HepG2 (cell line): ENCODE measurements at regions not wholly inside any gene's neighbourhood (a gene's known extent, or its start where the extent isn't known, plus 50 kb on each side); places are given as distances from the start of the nearest gene placed in this dataset.

Experiments used
- ATAC-seq: fragments of 200-7000 bp; cut with Tn5 transposase; 3 replicates; pipeline ENCODE4 v1.9.1; 2020; ENCODE audit warnings: mild to moderate bottlenecking, moderate library complexity
- BruUV-seq: library from RNA; stranded (reverse); fragments of 400-500 nt; replicated peaks from 2 replicates; lab custom pipeline; 2021; lab: Mats Ljungman, UMichigan
- CTCF ChIA-PET: fragments of 300-600 bp; formaldehyde crosslinking; extraction: SDS; loops from one replicate; lab custom pipeline; 2021; ENCODE audit warnings: low total read pairs, inconsistent platforms, low intra/inter-chr PET ratio; lab: Yijun Ruan, JAX
- POLR2A ChIA-PET: fragments of 350-600 bp; sonication (Branson Sonifier 250); formaldehyde crosslinking; loops from one replicate; lab custom pipeline; 2020; ENCODE audit warnings: antibody characterized with exemption, inconsistent platforms; lab: Yijun Ruan, JAX
- DNase-seq: peaks from one replicate; pipeline ENCODE4 v3.0.0-alpha.2; 2015; ENCODE audit warnings: low spot score
- FAIRE-seq: peaks from 3 replicates; lab custom pipeline; 2011; peaks lifted over from hg19 to GRCh38; lab: Jason Lieb, UNC
- H2AFZ ChIP-seq: one replicate; pipeline ENCODE4 v1.6.1; 2011; ENCODE audit warnings: low read length, inconsistent platforms
- H3K27ac ChIP-seq: fragments of 300-600 bp; 3 replicates; pipeline ENCODE4 v1.8.0; 2011; ENCODE audit warnings: mixed run types, mild to moderate bottlenecking, mixed read lengths, low read length, inconsistent platforms; ENCODE audit not compliant: insufficient read depth; ENCODE audit errors: extremely low read length
- H3K27me3 ChIP-seq, 2 experiments: fragments of 200-600 bp in 1 of 2; 2 replicates in 1 of 2; 3 replicates in 1 of 2; pipeline versions ENCODE4 v1.6.0 to v1.8.0; 2011; ENCODE audit warnings: low read length in 2 of 2, mild to moderate bottlenecking in 2 of 2, moderate library complexity in 2 of 2, inconsistent platforms in 1 of 2; ENCODE audit not compliant: insufficient read depth in 2 of 2, control insufficient read depth in 1 of 2
- H3K36me3 ChIP-seq, 2 experiments: fragments of 200-600 bp in 1 of 2; replicated peaks in 1 of 2; 2 replicates in 1 of 2; 3 replicates in 1 of 2; pipeline versions ENCODE4 v1.5.1 to v1.8.0; 2011; ENCODE audit warnings: low read length in 2 of 2, inconsistent platforms in 1 of 2; ENCODE audit not compliant: insufficient read depth in 2 of 2, control insufficient read depth in 1 of 2
- H3K4me1 ChIP-seq: 2 replicates; pipeline ENCODE4 v1.5.1; 2012; ENCODE audit warnings: low read length, inconsistent platforms; ENCODE audit not compliant: insufficient read depth
- H3K4me2 ChIP-seq: 2 replicates; pipeline ENCODE4 v1.6.0; 2011; ENCODE audit warnings: low read depth, low read length, inconsistent platforms
- H3K4me3 ChIP-seq, 3 experiments: fragments of 200-600 bp in 1 of 3; sonication (generic), shearing (Covaris generic) in 1 of 3; replicated peaks in 1 of 3; 2 replicates each; pipeline ENCODE4 v1.5.1; 2011 to 2016; ENCODE audit warnings: low read length in 3 of 3, inconsistent platforms in 2 of 3, low read depth in 2 of 3, mild to moderate bottlenecking in 2 of 3, control low read depth in 1 of 3, mixed read lengths in 1 of 3; ENCODE audit not compliant: insufficient read depth in 1 of 3
- H3K79me2 ChIP-seq: one replicate; pipeline ENCODE4 v1.6.1; 2011; ENCODE audit warnings: low read length, inconsistent platforms; ENCODE audit not compliant: insufficient read depth
- H3K9ac ChIP-seq: 2 replicates; pipeline ENCODE4 v1.6.0; 2011; ENCODE audit warnings: mild to moderate bottlenecking, low read depth, low read length, inconsistent platforms; ENCODE audit not compliant: insufficient read depth
- H3K9me3 ChIP-seq: 2 replicates; pipeline ENCODE4 v1.5.1; 2012; ENCODE audit warnings: mild to moderate bottlenecking, low read length
- H4K20me1 ChIP-seq: 2 replicates; pipeline ENCODE4 v1.6.0; 2011; ENCODE audit warnings: inconsistent platforms, mild to moderate bottlenecking, low read length, moderate library complexity; ENCODE audit not compliant: insufficient read depth
- CCAR2 ChIP-seq: fragments of 200-400 bp; formaldehyde crosslinking; optimal IDR thresholded peaks from 2 replicates; pipeline ENCODE3; 2018; ENCODE audit warnings: low read depth, mild to moderate bottlenecking, low read length, moderate library complexity
- FOXA1 ChIP-seq, 2 experiments: fragments of 450-650 bp in 1 of 2; sonication (generic) in 1 of 2; formaldehyde crosslinking in 1 of 2; IDR thresholded peaks; 2 replicates each; pipeline versions ENCODE4 v1.4.0 to v1.6.1; 2016 to 2020; ENCODE audit warnings: missing genetic modification reagents in 1 of 2
- GATAD2A ChIP-seq: IDR thresholded peaks from 2 replicates; pipeline ENCODE4 v1.6.1; 2016
- HOMEZ ChIP-seq: IDR thresholded peaks from 2 replicates; pipeline ENCODE4 v1.6.1; 2016; ENCODE audit warnings: low read depth
- ISX ChIP-seq: sonication (generic); formaldehyde crosslinking; conservative IDR thresholded peaks from 2 replicates; pipeline ENCODE4 v1.5.0; 2020; ENCODE audit warnings: missing genetic modification reagents
- PHF5A ChIP-seq: IDR thresholded peaks from one replicate; pipeline ENCODE4 v1.6.1; 2018; ENCODE audit warnings: low read depth, missing genetic modification reagents; ENCODE audit not compliant: unreplicated experiment
- SOX5 ChIP-seq: IDR thresholded peaks from 2 replicates; pipeline ENCODE4 v1.6.1; 2016; ENCODE audit warnings: borderline replicate concordance
- TFDP1 ChIP-seq: IDR thresholded peaks from 2 replicates; pipeline ENCODE4 v1.6.1; 2016; ENCODE audit warnings: missing compliant biosample characterization, missing genetic modification reagents, borderline replicate concordance
- TSC22D2 ChIP-seq: sonication (generic); formaldehyde crosslinking; IDR thresholded peaks from 2 replicates; pipeline ENCODE4 v1.5.1; 2020; ENCODE audit warnings: missing genetic modification reagents, mild to moderate bottlenecking, borderline replicate concordance
- XBP1 ChIP-seq: sonication (generic); formaldehyde crosslinking; IDR thresholded peaks from 2 replicates; pipeline ENCODE4 v1.5.0; 2020; ENCODE audit warnings: missing genetic modification reagents
- ZBTB25 ChIP-seq: IDR thresholded peaks from 2 replicates; pipeline ENCODE4 v1.6.1; 2018; ENCODE audit warnings: missing genetic modification reagents
- ZBTB7A ChIP-seq: sonication (generic); formaldehyde crosslinking; IDR thresholded peaks from 2 replicates; pipeline ENCODE4 v1.8.0; 2022; ENCODE audit warnings: mild to moderate bottlenecking, missing genetic modification reagents
- ZFP82 ChIP-seq: sonication (generic); formaldehyde crosslinking; IDR thresholded peaks from 2 replicates; pipeline ENCODE4 v1.5.1; 2020; ENCODE audit warnings: mild to moderate bottlenecking, missing genetic modification reagents, borderline replicate concordance
- ZNF282 ChIP-seq: fragments of 450-650 bp; IDR thresholded peaks from 2 replicates; pipeline ENCODE4 v1.6.1; 2018; ENCODE audit not compliant: partially characterized antibody
- ZNF589 ChIP-seq: sonication (generic); formaldehyde crosslinking; conservative IDR thresholded peaks from 2 replicates; pipeline ENCODE4 v1.8.0; 2022; ENCODE audit warnings: mild to moderate bottlenecking, moderate library complexity, missing genetic modification reagents
- ZNF660 ChIP-seq: sonication (generic); formaldehyde crosslinking; IDR thresholded peaks from 2 replicates; pipeline ENCODE4 v1.5.1; 2020; ENCODE audit warnings: mild to moderate bottlenecking, low read depth, missing genetic modification reagents, borderline replicate concordance
- ZZZ3 ChIP-seq: sonication (generic); formaldehyde crosslinking; IDR thresholded peaks from 2 replicates; pipeline ENCODE4 v1.4.0; 2020; ENCODE audit warnings: missing genetic modification reagents, mild to moderate bottlenecking, borderline replicate concordance
- in situ Hi-C: cut with HindIII; loops from 2 replicates; pipeline ENCODE4 v1.10.0; 2017; ENCODE audit warnings: low pct_unique_long_range_greater_than_20kb; ENCODE audit not compliant: extremely low pct_ligation_motif_present
- intact Hi-C: fragments of 100-400 bp; cut with micrococcal nuclease; formaldehyde crosslinking; loops from one replicate; pipeline ENCODE4 v1.10.0; 2022; ENCODE audit not compliant: unreplicated experiment
- TF ChIP-seq, protein P1 (sequence below): IDR thresholded peaks from 2 replicates; pipeline ENCODE4 v1.6.1; 2016; ENCODE audit warnings: mild to moderate bottlenecking
- TF ChIP-seq, protein P2 (sequence below): IDR thresholded peaks from 2 replicates; pipeline ENCODE4 v1.6.1; 2016; ENCODE audit warnings: mild to moderate bottlenecking, missing biosample characterization, missing genetic modification reagents
- TF ChIP-seq, protein P3 (sequence below): sonication (generic); formaldehyde crosslinking; IDR thresholded peaks from 2 replicates; pipeline ENCODE4 v1.9.0; 2022; ENCODE audit warnings: low read depth, missing genetic modification reagents

GRCh38 chr13:81779876-81780275 lies 1439.0 kb upstream of the SPRY2 start:
- no peak for FAIRE-seq
- no peak overlapping the region for H3K4me2 ChIP-seq
- POLR2A ChIA-PET: no interaction called here

More at GRCh38 chr13:81779876-81780275, 1439.0 kb upstream of the SPRY2 start:
- Histone ChIP-seq H3K9me3 (no peaks in the 10 kb centered on the region), H3K4me3 (no peak overlapping the region), H4K20me1 (no peaks in the 10 kb centered on the region), H2AFZ (no peak overlapping the region), H3K79me2 (no peaks in the 10 kb centered on the region), H3K27me3 (no peaks in the 10 kb centered on the region), H3K27ac (no peak overlapping the region), H3K9ac (no peak overlapping the region), H3K36me3 (no peaks in the 10 kb centered on the region), H3K4me1 (no peaks in the 10 kb centered on the region)
- no TSS peak for BruUV-seq
- intact Hi-C loops (no loop called here), in situ Hi-C loops (no loop called here)
- ATAC-seq (no peak), DNase-seq (no peak)
- TF ChIP-seq CCAR2 (no peak), FOXA1 (IDR thresholded peaks at IDR 0.05) (no peak), FOXA1 (CRISPR knock-in tag; IDR thresholded peaks at IDR 0.05) (no peak), ZFP82 (CRISPR knock-in tag) (no peak), ISX (CRISPR knock-in tag) (no peak), ZBTB25 (CRISPR knock-in tag) (no peak), ZZZ3 (CRISPR knock-in tag) (no peak), GATAD2A (CRISPR knock-in tag) (no peak), PHF5A (no peak), ZNF282 (no peak), SOX5 (CRISPR knock-in tag) (no peak), ZNF660 (no peak), TFDP1 (CRISPR knock-in tag) (no peak), HOMEZ (CRISPR knock-in tag) (no peak), ZNF589 (CRISPR knock-in tag) (no peak), ZBTB7A (no peak), XBP1 (CRISPR knock-in tag) (no peak), TSC22D2 (no peak)
- TF ChIP-seq, protein P1, sequence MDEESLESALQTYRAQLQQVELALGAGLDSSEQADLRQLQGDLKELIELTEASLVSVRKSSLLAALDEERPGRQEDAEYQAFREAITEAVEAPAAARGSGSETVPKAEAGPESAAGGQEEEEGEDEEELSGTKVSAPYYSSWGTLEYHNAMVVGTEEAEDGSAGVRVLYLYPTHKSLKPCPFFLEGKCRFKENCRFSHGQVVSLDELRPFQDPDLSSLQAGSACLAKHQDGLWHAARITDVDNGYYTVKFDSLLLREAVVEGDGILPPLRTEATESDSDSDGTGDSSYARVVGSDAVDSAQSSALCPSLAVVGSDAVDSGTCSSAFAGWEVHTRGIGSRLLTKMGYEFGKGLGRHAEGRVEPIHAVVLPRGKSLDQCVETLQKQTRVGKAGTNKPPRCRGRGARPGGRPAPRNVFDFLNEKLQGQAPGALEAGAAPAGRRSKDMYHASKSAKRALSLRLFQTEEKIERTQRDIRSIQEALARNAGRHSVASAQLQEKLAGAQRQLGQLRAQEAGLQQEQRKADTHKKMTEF (CRISPR knock-in tag): no peak
- TF ChIP-seq, protein P2, sequence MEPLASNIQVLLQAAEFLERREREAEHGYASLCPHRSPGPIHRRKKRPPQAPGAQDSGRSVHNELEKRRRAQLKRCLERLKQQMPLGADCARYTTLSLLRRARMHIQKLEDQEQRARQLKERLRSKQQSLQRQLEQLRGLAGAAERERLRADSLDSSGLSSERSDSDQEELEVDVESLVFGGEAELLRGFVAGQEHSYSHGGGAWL: no peak
- TF ChIP-seq, protein P3, sequence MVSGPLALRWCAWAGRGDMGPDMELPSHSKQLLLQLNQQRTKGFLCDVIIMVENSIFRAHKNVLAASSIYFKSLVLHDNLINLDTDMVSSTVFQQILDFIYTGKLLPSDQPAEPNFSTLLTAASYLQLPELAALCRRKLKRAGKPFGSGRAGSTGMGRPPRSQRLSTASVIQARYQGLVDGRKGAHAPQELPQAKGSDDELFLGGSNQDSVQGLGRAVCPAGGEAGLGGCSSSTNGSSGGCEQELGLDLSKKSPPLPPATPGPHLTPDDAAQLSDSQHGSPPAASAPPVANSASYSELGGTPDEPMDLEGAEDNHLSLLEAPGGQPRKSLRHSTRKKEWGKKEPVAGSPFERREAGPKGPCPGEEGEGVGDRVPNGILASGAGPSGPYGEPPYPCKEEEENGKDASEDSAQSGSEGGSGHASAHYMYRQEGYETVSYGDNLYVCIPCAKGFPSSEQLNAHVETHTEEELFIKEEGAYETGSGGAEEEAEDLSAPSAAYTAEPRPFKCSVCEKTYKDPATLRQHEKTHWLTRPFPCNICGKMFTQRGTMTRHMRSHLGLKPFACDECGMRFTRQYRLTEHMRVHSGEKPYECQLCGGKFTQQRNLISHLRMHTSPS: no peak
- CTCF ChIA-PET: no interaction called here
